HuH-7.5 (cell line): ENCODE measurements at regions not wholly inside any gene's neighbourhood (a gene's known extent, or its start where the extent isn't known, plus 50 kb on each side); places are given as distances from the start of the nearest gene placed in this dataset.

ENCODE experiments used
- DNase-seq: peaks from one replicate; pipeline ENCODE4 v3.0.0; 2011; ENCODE audit warnings: low spot score

DNA sequence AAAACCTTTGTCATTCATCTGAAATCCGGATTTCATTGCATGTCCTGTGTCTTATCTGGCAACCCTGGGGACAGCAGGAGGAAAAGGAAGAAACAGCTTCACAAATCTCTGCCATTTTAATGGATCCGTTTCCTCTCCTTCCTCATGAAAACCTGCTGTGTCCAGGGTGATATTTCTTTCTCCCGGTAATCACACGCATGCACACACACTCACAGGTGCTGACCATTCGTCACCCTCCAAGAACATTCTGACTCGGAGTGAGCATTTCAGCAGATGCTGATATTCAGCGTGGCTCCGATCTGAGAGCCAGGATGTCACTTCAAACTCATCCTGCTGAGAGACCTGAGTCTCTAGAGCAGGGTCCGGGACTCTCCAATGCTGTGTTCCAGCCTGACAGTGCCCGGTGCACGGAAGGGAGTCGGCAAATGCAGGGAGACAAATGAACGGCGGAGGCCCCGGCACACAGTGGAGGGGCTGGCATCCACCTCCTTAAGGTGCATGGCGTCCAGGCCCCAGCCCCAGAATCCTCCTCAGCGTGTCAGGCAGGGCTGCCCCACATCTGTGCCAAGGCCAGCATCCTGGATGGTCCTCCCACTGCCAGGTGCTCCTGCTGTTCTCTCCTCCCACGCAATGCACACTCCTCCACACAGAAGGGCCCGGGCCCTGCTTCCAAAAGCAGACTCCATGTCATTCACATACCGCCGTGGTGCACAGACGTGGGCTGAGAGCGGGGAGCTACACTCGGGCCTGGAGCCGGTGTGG lies 70.7 kb downstream of the RBFOX3 start:
- no peak for DNase-seq

DNA sequence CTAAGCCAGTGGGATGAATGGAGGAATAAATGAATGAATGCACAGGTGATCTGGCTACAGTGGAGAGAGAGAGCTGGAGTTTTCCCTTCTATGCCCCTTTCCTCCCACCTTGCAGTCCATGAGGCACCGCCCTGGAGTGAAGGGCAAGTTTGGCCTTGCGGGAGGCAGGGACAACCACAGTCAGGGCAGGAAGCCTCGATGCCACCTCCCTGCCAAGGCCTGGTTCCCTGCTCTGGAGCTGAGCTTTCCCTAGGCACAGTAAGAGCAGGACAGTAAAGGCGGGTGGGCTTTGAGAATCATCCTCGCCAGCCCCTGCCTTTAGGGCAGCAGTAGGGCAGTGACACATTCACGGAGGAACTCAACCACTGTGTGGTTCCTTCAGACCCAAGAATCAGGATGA lies 72.6 kb downstream of the RBFOX3 start:
- no peak for DNase-seq

DNA sequence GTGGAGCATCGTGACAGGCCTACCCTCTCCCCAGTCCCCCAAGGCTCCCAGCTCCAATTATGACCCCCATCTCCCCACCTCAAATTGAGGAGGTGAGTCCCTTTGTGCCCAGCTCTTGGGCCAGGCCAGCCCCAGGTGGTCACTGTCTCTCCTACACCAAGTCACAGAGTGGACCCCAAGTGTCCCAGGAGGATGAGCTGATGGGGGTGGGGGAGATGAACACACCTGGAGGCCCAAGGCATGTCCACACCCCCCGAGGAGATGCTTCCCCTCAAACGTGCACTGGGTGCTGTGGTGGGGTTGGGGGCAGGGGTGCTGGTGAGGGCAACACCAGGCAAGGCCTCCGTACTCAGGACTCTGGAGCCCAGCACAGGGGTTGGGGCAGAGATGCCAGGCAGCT lies 73.2 kb downstream of the RBFOX3 start:
- no peak for DNase-seq

DNA sequence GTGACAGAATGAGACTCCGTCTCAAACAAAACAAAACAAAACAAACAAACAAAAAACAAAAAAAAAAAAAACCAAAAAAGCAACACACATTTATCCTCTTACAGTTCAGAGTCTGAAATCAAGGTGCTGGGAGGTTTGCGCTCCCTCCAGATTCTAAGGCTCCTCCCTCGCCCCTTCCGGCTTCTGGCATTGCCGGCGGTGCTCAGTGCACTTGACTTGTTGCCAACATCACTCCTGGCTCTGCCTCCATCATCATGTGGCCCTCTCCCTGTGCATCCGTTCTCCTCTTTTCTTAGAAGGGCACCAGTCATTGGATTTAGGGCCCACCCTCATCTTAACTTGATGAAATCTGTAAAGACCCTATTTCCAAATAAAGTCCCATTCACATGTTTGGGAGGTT lies 73.8 kb downstream of the RBFOX3 start:
- no peak for DNase-seq

DNA sequence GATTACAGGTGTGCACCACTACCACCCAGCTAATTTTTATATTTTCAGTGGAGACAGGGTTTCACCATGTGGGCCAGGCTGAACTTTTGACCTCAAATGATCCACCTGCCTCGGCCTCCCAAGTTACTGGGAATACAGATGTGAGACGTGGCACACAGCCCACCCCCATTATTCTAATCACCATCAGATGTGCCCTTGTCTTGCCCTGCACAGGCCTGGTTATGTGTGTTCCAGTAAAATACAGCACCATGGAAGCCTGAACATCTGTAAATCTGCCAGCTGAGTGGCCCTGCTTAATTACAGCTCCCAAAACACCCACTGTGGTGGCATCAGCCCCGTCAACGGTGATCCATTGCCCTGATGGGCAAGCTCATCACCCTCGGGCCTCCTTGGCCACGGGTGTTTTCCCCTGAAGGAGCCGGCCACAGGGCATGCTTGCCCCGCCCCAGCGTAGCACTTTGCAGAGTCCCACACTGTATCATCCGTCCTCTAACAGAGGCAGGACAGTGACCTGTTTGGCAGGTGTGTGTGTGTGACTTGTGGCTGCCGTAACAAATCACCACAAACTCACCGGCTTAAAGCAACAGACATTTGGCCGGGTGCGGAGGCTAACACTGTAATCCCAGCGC lies 74.5 kb downstream of the RBFOX3 start:
- no peak for DNase-seq

DNA sequence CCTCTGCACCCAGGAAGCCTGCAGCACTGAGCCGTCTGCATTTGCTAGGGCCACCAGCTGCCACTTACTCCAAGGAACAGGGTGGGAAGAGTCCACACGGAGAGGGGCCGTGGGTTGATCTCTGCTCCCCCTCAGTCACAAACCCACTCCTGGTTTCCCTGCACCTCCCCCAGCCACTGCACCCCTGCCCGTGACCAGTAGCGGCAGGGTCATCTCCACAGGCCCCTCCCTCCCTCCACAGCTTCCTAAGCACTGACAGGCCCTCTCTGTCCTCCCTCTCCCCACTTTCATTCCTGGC lies 75.2 kb downstream of the RBFOX3 start:
- DNase-seq = no peak

DNA sequence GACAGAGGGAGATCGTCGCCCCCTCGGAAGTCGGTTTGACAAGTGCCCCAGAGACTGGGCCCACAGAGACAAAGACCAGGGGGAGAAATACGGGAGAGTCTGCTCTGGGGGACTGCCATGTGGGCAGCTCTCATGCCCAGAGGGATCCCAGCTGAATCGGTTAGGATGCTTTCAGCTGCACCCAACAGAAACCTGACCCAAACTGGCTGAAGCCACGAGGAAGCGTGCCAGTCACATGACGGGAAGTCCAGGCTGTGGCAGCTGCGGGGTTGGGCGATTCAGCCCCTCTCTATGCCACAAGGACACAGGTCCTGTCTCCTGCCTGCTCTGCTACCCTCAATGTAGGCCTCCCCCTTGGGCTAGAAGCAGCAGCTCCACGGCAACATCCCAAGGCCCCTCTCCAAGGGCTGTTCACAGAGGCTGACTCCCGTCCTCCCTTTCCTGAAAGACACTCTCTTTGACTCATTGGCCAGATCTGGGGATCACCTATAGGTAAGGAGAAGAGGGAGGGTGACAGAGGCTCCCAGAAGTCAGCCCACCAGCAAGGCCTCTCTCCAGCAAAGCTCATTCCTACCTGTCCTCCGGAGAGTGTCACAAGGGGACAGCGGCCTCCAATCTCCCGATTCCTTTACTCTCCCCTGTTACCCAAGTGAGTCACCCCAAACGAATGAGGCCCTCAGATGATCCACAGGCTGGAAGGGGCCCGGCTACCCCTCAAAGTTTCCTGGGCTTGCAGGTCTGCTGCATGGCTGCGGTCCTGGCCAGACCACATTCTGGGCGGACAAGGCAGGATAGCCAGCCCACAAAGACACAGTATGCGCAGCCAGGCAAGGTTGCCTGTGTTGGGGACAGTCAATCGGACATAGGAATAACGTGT lies 75.8 kb downstream of the RBFOX3 start:
- no peak for DNase-seq

DNA sequence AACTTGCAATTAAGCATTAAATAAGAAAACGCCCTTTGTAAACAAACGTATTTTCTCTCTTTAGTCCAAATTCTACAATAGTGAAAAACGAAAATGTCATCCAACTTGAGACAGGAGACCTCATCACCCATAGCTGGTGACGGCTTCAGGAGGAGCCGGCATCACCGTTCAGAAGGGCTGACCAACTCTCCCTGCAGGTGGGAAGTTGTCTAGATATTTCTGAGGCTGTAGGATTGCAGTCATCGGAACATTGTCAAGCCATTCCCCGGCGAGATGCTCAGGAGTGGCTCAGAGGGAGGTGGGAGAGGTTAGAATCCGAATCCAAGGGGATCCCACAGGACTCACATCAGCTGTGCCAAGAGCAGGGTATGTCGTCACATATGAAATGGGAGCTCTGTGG lies 76.7 kb downstream of the RBFOX3 start:
- no peak for DNase-seq

DNA sequence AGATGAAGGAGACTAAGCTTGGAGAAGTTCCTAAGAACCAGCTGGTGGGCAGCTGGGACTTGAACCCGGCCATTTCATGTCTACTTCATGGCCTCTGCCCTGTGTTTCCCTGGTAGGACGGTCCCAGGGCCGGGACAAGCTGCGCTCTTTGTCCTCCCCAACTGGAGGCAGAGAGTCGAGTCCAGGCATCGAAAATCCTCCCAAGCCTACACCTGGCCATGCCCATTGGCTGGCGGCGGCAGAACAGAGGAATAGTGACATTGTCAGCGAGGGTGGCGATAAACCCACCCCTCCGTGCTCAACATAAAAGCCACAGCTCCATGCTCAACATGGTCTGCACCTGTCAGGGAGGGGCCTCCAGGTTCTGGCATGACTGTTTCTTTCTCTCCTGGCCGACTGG lies 77.7 kb downstream of the RBFOX3 start:
- DNase-seq = no peak

DNA sequence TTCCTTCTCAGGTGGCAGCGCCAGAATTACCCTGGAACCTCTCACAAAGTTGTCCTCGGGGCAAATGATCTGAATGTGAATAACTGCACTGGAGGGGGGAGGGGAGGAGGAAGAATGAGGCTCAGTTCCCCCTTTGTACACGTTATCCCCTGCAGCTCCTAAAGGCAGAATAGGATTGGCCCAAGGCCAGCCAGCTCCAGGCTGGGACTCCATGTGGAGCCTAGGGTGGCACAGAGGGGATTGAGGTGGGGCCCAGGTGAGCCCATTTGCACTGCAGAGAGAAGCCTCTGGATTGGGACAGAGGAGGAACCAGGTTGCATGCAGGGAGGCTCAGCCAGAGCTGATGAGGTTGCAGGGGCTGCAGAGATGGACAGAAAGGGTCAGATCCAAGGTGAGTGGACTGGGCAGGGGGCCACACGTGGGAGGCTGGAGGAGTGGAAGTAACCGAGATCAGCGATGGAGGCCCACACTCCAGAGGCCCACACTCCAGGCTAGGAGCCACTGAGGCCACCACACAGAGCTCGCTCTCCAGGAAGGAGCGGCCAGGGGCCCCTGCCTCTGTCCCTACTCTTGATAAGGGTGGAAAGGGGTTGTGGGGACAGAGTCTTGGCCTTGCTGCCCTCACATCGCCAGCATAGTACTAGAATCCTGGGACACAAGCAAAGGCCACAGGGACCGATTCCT lies 78.6 kb downstream of the RBFOX3 start:
- DNase-seq = no peak

DNA sequence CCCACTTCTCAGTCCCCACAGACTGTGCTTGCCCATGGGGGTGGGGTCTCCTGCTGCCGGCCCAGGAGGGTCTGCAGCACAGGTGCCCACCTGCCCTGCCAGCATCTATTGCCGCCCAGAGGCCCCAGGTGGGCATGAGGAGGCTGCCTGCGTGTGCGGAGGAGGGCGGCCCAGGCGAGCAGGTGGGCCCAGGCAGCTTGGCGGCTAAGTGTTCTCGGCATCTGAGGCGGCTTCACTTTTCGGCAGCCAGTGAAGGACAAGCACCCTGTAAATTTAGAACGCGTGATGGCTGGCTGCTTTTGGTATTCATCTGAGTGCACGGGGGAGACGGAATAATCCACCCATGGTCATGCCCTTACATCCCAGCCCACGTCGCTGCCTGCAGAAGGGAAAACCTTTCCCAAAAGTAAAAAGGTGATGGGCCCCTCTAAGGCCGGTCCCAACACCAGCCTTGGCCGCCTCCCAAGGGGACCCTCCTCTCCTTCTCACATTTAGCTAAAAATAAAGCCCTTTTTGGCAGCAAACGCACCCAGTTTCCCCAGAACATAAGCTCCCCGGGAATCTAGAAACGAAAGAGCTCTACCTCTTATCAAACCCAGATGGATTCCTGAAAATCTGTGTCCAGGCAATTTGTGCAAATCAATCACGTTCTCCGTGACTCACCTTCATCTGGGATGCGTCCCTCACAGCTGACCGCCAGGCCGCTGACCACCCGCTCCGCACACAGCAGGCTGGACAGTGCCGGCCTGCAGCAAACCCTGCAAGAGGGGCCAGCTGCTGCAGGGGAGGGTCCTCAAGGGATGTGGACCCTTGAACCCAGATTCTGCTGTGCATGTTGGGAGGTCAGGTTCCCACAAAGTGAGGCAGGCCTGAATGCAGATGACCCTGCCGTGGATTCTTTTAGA lies 79.4 kb downstream of the RBFOX3 start:
- no peak for DNase-seq

DNA sequence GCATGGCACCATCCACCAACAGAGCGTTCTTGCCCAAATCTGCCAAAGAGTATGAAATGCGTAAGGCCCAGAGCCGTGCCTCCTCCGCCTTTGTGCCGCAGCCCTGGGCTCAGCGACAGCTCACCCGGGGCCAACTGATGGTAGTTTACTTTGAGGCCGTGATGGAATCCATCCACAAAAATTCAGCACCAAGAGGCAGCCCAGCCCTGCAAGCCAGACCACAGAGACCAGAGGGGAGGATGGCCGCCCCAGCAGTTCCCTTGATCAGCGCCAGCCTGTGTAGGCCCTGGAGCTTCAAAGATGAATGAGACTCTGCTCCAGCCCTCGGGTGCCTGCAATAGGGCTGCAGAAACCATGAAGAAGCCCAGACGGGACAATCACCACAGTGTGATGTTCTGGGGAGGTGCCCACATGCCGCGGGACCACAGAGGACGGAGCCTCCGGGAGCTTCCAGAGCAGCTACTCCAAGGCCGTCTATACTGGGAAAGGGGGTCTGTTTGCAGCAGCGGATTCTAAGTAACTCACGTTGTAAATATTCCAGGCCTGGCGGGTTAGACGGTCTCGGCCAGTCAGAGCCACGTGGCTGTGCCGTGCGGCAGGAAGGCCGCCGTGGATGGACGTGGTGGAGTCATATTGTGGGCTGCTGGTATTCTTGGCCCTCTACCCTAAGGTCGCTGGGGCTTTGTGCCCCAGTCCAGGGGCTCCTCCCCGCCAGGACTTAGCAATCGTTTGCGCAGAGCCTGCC lies 80.3 kb downstream of the RBFOX3 start:
- DNase-seq = no peak

DNA sequence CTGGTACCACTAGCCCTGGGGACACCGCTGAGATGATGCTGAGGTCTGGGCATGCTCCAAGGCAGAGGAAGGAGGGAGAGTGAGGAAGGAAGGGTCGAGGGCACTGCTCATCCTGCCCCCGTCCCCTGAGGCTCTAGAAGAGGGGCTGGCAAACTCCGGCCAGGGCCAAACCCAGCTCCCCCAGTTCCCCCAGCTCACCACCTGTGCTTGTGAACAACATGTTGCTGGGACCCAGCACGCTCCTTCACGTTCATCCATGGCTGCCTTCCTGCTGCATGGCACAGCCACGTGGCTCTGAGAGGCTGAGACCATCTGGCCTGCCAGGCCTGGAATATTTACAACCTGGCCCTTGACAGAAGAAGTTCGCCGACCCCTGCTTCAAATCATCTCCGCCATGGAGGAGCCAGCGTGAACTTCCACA lies 81.2 kb downstream of the RBFOX3 start:
- DNase-seq = no peak

DNA sequence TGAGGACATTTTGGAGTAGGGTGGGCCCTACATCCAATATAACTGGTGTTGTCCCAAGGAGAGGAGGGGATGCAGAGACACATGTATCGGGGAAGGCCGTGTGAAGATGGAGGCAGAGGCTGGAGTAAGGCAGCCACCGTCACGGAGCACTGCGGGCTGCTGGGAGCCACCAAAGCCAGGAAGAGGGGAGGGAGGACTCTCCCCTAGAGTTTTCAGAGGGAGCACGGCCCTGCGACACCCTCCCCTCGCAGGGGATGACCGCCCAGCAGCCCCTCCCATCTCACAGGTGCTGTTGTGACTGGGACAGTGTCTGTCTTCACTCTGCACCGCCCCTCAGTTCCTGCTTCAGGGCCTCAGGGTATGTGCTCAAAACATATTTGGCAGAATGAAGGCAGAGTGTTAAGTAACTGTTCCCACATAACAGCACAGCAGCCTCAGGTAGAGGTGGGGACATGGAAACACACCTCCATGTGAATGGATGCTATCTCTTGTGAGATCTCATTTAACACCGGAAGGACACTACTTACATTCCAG lies 82.2 kb downstream of the RBFOX3 start:
- DNase-seq = no peak

DNA sequence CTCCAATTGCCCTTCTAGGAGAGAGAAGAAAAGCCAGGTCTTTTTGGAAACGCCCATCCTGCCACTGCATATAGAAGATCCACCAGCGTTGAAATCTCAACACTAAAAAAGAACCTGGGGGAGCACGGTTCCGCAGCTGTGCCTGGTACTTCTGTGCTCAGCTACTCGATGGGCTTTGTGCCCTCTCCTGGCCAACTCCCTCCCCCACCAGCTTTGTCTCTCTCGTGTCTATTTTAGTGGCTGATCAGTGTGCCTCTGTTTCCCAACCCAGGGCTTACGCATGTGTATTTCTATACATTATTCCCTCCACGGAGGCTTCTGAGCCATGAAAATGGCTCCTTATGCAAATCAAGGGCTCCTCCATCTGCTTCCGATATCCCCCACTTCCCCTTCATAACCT lies 83.5 kb downstream of the RBFOX3 start:
- DNase-seq = no peak

DNA sequence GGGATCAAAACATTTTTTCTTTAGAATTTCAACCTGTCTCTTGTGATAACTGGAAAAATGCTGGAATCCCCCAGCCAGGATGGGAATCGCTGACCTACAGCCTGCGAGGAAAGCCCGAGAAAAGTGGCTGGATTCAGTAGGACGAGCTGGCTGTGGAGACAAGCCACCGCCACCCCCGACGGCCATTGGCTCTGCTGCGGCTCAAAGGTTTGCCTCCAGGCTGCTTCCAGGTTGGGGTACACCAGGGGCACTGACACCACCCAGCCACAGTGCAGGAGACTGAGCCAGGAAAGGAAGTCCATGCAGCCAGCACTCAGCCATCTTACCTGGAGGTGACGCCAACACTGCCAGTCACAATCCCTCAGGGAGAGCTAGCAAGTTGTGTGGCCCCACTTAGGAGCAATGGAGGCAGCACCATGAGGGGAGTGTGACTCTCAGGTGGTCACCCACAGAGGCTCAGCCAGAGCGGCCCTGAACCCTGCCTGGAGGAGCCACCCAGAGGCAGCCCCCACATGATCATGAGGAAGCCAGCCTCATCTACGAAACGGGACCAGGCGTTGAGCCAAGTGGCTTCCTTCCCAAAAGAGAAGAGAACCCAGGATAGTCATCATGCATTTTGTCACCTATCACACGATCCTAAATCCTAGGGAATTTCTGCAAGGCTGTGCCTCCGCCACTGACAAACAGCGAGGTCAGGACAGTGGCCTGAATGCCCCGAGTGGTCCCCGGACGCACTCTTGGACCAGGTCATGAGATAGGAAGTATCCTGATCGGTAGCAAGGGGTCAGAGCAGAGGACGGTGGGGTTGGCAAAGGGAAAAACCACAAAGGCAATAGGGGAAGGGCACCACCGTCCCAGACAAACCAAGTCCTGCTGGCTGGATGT lies 84.8 kb downstream of the RBFOX3 start:
- no peak for DNase-seq

DNA sequence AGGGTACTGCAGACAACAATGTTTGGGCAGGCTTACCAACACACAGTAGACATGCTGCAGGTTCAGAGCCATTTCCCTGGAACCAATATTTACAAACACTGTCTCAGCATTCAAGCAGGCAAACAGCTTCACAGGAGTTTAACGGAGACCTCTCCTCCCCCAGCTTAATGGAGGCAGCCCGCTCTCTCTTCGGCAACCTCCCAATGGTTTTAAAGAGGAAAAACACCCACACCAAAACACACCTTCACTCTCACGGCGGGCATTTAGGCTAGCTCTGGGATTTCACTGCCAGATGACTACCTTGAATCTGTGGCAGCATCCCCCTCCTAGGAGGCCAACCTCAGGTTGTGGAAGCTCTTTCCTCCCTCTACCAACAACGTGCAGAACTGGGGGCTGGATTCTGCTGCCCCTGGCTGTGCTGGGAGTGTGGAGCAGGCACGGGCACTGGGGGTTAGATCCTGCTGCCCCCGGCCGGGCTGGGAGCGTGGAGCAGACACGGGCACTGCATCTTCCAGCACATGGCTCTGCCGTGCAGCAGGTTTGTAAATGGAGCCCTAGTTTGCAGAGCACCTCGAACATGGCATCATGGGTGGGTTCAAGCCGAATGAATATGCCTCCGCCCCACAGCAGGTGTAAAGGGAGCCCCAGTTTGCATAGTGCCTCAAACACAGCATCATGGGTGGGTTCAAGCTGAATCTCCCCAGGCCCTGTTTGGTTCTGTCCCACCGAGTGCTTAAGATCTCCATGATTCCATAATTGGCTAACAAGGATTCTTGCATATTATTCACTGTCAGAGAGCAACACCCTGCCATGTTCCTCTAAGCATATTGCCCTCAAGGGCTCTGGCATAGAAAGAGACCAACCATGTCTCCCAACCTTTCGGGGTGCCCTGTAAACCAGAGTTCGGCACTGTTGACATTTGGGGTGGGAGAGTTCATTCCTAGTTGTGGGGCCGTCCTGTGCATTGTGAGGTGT lies 86.4 kb downstream of the RBFOX3 start:
- no peak for DNase-seq

DNA sequence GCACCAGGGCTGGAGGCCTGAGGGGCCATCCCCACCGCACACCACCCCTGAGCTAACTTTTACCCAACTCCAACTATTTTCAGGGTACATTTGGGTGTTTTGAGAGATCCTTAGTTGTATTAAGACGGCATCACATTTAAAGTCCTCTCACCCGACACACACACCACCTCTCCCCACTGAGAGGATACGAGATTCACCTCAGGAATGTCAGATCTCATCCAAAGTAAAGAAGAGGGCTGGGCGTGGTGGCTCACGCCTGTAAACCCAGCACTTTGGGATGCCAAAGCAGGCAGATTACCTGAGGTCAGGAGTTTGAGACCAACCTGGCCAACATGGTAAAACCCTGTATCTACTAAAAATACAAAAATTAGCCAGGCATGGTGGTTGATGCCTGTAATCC lies 88.4 kb downstream of the RBFOX3 start:
- DNase-seq = no peak
